GM21723 (cell line): ENCODE measurements at regions not wholly inside any gene's neighbourhood (a gene's known extent, or its start where the extent isn't known, plus 50 kb on each side); places are given as distances from the start of the nearest gene placed in this dataset.

Experiments
- ATAC-seq: cut with Tn5 transposase; IDR thresholded peaks from one replicate; pipeline ENCODE4 v1.9.1; 2021; ENCODE audit warnings: mild to moderate bottlenecking, moderate library complexity; ENCODE audit not compliant: unreplicated experiment

DNA sequence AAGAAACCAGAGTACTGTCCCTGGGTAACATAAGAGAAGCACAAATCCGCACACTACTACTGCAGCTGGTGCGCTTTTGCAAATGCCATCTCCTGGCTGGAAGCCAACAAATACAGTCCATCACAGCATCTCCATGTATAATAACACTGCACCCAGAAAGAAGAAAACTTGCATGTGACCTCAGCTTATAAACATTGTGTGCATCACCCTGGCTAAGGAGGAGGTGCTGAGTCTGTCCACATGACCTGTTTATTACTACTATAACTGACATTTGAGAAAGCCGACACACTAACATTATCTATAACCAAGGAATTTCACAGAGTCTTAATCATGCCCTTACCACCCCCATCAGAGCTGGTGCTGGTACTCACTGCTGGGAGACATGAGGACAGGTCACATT, 516.8 kb downstream of the CFAP47 start:
- ATAC-seq: no peak

DNA sequence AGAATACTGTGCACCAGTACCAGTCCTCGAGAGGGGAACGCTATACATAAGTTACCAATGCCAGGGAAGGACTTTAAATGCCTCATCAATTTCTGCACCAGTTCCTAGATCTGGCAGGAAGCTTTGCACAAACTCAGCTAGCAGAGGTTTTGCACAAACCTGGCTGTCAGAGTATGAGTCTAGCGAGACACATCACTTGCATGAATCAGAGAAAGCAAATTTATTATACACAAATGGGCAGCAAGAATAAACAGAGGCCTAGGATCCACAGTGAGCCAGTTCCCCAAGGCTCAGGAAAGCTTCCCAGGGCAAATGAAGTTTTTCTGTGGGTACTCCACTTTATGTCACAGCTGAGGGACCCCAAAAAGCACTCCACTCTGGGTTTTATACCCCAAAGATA, 523.5 kb downstream of the CFAP47 start:
- ATAC-seq: no peak

DNA sequence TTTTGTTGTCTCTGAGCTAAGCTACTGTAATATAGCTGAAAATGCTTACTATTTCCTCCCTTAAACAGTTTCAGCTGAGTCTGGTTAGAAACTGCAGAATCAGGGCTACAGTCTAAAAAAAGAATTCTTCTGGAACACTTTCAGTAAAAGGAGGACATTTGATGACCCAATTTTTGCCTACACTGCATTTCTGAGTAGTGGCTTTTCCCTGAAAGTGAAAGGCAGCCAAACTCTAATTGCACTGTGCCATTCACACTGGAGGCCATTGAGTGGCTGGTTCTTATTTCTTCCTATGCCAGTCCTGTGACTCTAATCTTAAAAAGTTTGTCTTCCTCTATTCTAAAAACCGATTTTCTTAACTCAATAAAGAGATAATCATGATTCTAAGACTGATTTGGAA, 526.0 kb downstream of the CFAP47 start:
- ATAC-seq: no peak

DNA sequence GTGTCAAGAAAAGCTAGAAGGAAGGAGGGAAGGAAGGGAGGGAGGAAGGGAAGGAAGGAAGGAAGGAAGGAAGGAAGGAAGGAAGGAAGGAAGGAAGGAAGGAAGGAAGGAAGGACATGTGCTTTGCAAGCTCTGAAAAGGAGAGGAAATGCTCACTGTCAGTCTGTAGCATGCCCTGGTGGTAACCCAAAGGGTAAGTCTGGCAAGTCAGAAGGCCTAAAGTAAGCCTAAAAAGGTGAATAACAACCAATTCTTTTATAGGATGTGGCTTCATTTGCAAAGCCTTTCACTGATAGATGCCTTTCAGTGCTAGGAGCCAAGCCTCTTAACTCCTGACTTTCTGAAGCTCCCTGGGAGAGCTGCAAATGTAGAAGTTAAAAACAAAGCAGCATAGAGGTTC, 542.6 kb downstream of the CFAP47 start:
- no peak for ATAC-seq

DNA sequence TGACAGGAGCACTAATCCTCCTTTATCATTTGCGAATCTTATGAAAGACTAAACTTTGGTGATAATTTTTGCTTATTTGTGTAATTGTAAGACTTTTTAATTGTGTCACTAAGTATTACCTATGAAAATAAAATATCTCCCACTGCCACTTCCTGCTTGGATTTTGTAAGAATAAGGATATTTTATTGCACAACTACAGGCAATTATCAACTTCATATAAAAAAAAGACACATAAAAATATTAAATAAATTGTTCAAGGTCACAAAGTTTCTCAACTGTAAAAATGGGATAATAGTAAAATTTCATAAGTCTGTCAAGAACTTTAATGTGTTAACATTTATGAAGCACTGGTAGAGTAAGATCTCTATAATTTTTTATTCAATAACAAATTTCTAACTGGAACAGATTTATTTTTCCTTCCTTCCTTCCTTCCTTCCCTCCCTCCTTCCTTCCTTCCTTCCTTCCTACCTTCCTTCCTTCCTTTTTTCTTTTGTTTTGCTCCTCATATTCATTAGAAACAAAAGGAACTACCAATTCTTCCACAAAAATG, 527.6 kb upstream of the FAM47C start:
- ATAC-seq: no peak

DNA sequence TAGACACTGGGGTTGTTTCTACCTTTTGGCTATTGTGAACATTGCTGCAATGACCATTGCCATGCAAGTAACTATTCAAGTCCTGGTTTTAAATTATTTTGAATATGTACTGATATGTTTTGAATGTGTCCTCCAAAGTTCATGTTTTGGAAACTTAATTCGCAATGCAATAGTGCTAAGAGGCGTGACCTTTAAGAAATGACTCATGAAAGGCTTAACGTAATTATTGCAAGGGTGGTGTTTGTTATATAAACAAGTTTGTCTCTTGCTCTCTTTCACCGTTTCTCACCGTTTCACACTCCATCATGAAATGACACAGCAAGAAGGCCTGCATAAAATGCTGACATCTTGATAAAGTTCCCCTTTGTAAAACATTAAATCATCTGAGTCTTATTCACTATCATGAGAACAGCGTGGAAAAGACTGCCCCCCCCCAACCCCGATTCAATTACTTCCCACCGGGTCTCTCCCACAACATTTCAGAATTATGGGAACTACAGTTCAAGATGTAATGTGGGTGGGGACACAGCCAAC, 506.9 kb upstream of the FAM47C start:
- no peak for ATAC-seq

DNA sequence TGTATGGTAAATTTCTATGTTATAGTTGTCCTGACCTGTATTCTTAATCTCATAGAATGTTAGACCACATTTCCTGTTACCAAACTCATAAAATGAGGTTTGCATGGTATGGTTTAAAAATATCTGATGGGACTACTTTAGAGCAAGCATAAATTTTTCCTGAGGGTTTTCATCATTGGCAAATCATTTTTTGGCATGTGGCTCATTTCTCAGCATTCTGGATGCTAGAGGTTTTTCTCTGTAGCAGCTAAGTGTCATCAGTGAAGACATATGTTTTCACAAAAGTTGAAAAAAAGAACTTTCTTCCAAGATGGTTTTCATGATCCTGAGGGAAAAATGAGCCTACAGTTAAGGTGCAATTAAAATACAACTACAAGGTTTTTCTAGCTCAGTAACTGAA, 503.5 kb upstream of the FAM47C start:
- no peak for ATAC-seq

DNA sequence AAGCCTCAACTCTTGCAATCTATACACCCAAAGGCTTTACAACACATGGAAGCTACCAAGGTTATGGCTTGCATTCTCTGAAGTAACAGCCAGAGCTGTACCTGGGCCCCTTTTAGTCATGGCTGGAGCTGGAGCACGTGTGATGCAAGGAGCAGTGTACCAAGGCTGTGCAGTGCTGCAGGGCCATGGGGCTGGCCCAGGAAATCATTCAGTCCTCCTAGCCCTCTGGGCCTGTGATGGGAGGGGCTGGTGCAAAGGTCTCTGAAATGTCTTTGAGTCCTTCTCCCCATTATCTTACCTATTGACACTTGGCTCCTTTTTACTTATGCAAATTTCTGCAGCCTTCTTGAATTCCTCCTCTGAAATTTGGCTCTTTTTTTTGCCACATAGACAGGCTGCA, 500.1 kb upstream of the FAM47C start:
- ATAC-seq: no peak

DNA sequence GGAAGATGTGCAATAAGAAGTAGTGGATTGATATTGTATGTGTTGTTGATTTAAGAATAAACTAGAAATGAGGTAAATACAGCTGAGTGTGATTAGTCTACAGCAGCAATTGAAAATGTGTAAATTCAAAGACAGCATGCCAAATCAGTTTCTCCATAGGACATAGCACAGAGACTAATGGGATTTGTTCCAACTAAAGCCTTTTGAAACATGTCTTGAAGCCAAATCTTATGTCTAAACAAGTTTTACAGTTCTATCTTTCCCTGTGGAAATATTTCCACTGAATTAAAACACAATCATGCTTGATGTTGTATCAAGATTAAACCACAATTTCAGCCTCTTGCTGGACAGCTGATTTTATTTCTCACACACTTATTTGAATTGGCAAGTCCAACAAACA, 497.4 kb upstream of the FAM47C start:
- ATAC-seq: no peak

DNA sequence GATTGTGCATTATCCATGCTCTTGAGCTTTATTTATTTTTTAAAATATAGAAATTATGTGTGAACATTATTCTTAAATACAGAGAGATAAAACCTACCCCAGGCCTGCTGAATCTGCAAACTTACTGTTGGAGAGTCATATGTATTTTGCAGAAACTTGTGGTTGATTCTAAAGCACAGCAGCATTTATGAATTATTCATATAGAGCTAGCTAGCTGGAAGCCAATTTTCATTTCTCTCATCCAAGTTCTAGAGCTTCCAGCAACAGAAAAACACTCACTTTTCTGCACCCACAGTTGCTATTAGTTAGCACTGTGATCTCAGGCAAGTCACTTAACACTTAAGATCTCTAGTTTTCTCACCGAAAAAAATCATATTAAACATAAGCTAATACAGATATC, 479.5 kb upstream of the FAM47C start:
- ATAC-seq: no peak

DNA sequence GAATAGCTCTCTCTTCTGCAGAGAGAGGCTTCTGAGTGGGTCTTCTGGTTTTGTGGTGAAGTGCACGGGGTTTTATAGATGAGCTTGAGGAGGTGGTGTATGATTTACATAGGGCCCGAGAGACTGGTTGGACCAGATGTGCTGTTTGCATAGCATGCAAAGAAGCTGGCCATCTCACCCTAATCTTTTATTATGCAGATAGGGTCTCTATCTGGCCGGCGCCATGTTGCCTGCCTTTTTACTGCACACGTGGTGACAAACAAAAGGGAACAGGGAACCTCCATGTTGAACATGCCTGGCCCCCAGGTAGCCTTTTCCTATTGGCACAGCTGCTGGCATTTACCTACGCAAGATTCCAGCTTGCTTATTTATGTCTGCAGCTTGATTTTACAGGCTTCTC, 473.3 kb upstream of the FAM47C start:
- ATAC-seq: no peak

DNA sequence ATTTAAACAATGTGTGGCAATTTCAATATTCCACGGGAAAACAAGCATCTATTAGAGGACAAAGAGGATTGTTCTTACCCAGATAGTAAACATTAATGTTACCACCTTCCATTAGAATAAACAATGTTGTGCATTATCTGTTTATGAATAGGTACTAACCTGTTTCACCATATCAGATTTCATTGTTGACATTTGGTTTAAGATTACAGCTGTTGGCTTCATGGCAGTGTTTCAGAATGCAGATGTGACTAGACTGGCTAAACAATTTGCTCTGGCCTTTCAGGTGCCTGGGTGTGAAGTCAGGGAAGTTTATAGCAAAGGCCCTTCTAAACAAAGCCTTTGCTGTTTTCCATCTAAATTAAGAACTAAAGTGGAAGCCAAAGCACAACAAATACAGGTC, 464.7 kb upstream of the FAM47C start:
- no peak for ATAC-seq

DNA sequence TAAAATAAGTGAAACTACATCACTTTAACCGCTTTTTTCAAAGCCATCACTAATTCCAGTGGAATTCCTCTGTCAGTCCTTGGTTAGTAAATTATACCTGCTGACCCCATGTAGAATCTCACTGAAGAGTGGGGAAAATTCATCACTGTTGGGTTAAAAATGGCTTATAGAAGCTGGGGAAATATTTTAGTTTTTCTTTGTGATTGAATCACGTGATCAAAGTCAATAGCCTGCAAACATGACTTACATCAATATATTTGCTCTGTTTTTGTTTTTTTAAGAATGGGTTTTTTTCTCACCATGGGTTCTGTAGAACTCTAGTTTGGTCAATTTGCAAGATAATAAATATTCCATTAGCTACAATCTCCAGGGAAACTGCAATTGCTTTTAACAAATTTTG, 445.2 kb upstream of the FAM47C start:
- no peak for ATAC-seq

DNA sequence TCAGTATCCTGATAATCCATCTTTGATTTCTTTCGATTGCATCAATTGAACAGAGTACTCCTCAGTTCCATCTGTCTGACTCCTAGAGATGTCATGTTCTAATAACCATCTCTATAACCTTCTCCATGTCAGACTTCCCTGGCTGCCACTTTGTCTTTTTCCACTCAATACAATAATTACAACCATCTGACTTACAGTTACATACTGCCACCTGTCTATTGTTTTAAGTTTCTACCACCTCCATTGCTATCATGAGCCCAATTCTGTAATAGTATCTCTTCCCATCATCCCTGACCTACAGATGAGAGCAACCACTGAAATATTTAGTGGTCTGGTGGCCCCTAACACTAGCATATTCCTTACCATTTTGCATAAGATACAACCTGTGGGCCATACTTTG, 439.2 kb upstream of the FAM47C start:
- ATAC-seq: no peak

DNA sequence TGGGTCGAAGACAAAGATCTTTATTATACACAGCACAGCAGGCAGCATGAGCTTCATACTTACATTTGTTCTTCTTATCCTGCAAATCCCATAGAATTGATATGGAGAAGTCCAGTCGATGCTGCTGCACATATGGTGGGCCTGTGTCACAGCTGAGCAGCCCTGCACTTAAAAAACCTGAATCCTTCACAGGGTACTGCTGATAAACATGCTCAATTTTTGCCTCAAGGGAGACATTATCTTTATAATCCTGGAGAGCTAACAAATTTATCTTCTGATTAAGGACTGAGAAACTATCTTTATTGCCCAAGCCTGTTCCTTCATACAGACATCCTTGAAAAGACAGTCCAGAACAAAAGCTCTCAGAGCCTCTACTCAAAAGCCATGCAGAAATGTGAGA, 434.4 kb upstream of the FAM47C start:
- ATAC-seq: no peak

DNA sequence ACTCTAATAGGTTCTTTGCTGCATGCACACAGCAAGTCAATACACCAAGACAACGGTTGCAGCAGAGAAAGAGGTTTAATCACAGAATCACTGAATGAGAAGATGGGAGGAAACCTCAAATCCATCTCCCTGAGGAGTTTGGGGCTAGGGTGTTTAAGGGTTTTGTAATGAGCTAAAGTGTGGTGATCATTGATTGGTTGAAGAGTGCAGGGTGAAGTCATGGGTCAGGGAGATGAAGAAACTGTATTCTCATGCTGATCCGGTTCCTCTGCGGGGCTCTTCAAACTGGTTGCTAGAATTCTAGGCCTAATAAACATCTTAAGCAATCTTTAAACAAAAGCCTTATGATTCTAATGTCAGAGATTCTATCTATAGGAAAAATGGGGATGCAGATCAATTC, 432.5 kb upstream of the FAM47C start:
- ATAC-seq: no peak

DNA sequence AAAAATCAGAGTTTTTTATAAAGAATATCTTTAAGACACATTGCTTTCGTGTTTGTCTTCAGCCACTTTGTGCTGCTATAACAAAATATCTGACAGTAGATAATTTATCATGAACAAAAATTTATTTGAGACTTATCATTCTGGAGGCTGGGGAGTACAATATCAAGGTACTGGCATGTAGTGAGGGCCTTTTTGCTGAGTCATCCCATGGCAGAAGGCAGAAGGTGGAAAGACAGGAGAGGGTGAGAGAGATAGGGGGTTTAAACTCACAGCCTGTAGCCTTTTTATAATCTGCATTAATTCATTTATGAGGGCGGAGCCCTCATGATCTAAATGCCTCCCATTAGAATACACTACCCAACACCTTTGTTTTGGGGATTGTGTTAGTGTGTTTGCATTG, 431.2 kb upstream of the FAM47C start:
- ATAC-seq: no peak

DNA sequence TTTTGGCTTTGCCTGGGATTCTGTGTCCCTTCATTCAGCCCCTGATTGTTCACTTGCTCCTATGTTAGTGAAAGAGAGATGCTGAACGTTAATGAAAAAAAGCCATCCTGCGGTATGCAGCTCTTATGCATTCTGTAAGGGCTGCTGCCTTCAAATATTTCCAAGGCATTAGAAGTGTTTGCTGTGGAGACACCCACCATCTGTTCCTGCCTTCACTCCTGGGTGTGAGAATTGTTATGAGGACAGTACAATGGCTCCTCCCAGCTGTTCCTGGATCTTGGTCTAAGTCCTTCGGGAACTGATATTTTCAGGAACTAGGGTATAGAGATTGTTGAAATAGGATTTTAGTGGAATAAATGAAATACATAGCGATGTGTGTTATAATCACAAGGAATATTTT, 427.1 kb upstream of the FAM47C start:
- ATAC-seq: no peak

DNA sequence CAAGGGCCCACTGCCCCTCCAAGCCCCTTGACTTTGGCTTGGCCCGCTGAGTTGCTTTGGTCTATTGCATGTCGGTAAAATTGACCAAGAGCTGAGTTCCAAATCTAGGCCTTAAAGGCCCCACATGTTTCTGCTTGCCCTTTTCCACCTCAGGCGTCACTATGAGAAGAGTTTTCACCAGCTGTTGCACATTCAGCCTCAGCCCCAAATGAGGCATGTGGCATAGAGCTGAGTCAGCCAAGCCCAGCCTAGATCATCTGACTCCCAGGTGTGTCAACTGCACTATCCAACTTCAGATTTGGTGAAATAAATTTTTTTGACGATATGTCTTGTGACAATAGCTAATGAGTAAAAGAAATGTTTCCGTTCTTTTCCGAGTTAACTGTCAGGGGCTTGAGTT, 424.5 kb upstream of the FAM47C start:
- ATAC-seq: no peak

DNA sequence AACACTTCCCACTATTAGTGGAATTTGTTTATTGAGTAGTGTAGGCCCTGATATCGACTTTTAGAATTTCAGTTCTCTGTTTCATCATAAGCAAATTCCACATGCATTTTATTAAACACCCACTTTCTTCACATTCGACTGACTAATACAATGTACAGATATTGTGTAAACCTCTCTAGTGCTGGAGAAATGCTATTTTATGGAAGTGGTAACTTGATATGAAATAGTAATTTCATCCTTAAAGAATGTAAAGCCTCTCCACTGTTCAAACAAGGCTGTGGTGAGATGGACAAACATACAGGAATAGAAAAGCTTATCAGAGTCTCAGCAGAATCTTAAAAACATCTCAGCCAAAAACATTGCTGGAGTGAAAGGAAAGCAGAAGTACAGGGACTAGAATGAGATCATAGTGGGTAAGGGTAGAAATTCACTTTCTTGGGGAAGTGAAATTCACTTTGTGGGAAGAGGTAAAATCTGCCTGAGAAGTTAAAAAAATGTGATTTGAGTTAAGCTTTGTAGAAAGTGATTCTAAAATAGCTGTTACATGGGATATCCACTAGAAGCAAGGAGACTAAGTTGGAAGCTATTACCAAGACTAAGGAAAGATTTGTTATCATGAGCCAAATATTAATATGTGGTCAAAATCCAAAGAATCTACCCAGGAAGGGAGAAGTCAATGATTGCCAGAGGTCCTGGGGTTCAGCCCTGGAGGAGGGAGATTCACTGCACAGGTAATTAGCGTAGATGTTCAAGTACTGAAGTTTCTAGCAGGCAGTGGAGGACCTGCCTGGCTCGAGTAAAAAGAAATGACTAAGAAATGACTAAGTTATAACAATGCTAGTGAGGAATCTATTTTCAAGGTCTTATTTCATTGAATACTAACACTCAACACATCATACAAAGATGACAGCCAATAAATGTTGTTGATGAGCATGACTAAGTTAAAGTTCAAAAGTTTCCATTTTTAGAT, 398.3 kb upstream of the FAM47C start:
- ATAC-seq: no peak

DNA sequence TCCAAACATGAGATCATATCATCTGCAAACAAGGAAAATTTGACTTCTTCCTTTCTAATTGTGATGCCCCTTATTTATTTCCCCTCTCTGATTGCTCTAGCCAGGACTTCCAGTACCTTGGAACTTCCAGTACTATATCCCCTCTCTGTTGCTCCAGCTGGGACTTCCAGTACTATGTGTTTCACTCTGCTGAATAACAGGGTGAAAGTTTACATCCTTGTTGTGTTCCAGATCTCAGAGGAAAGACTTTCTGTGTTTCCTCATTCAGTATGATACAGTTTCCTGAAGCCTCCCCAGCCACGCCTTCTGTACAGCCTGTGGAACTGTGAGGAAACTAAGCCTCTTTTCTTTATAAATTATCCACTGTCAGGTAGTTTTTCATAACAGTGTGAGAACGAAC, 381.3 kb upstream of the FAM47C start:
- no peak for ATAC-seq

DNA sequence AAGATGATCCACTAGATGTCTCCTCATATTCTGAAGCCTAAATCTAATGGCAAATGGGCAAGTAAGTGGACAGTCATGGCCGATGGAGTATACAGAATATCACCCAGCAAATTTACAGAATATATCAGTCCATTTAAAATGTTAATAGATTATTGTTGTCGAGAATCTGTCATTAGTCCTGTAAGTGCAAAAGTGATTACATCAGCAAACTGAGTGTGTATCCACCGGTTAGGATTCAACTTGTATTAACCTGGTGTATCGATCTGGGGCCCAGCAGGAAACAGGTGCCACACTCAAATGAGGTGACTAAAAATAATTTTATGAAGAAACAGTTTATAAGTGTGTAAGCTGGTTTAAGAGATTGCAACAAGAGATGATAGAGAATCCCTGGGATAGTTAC, 367.9 kb upstream of the FAM47C start:
- ATAC-seq: no peak
